HepG2 (cell line): ENCODE measurements at regions not wholly inside any gene's neighbourhood (a gene's known extent, or its start where the extent isn't known, plus 50 kb on each side); places are given as distances from the start of the nearest gene placed in this dataset.

Experiments
- ATAC-seq: fragments of 200-7000 bp; cut with Tn5 transposase; 3 replicates; pipeline ENCODE4 v1.9.1; 2020; ENCODE audit warnings: mild to moderate bottlenecking, moderate library complexity
- BruUV-seq: library from RNA; stranded (reverse); fragments of 400-500 nt; replicated peaks from 2 replicates; lab custom pipeline; 2021; lab: Mats Ljungman, UMichigan
- CTCF ChIA-PET: fragments of 300-600 bp; formaldehyde crosslinking; extraction: SDS; loops from one replicate; lab custom pipeline; 2021; ENCODE audit warnings: low total read pairs, inconsistent platforms, low intra/inter-chr PET ratio; lab: Yijun Ruan, JAX
- POLR2A ChIA-PET: fragments of 350-600 bp; sonication (Branson Sonifier 250); formaldehyde crosslinking; loops from one replicate; lab custom pipeline; 2020; ENCODE audit warnings: antibody characterized with exemption, inconsistent platforms; lab: Yijun Ruan, JAX
- DNase-seq: peaks from one replicate; pipeline ENCODE4 v3.0.0-alpha.2; 2015; ENCODE audit warnings: low spot score
- FAIRE-seq: peaks from 3 replicates; lab custom pipeline; 2011; peaks lifted over from hg19 to GRCh38; lab: Jason Lieb, UNC
- H2AFZ ChIP-seq: one replicate; pipeline ENCODE4 v1.6.1; 2011; ENCODE audit warnings: low read length, inconsistent platforms
- H3K27ac ChIP-seq: fragments of 300-600 bp; 3 replicates; pipeline ENCODE4 v1.8.0; 2011; ENCODE audit warnings: mixed run types, mild to moderate bottlenecking, mixed read lengths, low read length, inconsistent platforms; ENCODE audit not compliant: insufficient read depth; ENCODE audit errors: extremely low read length
- H3K27me3 ChIP-seq, 2 experiments: fragments of 200-600 bp in 1 of 2; 2 replicates in 1 of 2; 3 replicates in 1 of 2; pipeline versions ENCODE4 v1.6.0 to v1.8.0; 2011; ENCODE audit warnings: low read length in 2 of 2, mild to moderate bottlenecking in 2 of 2, moderate library complexity in 2 of 2, inconsistent platforms in 1 of 2; ENCODE audit not compliant: insufficient read depth in 2 of 2, control insufficient read depth in 1 of 2
- H3K36me3 ChIP-seq, 2 experiments: fragments of 200-600 bp in 1 of 2; replicated peaks in 1 of 2; 2 replicates in 1 of 2; 3 replicates in 1 of 2; pipeline versions ENCODE4 v1.5.1 to v1.8.0; 2011; ENCODE audit warnings: low read length in 2 of 2, inconsistent platforms in 1 of 2; ENCODE audit not compliant: insufficient read depth in 2 of 2, control insufficient read depth in 1 of 2
- H3K4me1 ChIP-seq: 2 replicates; pipeline ENCODE4 v1.5.1; 2012; ENCODE audit warnings: low read length, inconsistent platforms; ENCODE audit not compliant: insufficient read depth
- H3K4me2 ChIP-seq: 2 replicates; pipeline ENCODE4 v1.6.0; 2011; ENCODE audit warnings: low read depth, low read length, inconsistent platforms
- H3K4me3 ChIP-seq, 3 experiments: fragments of 200-600 bp in 1 of 3; sonication (generic), shearing (Covaris generic) in 1 of 3; replicated peaks in 1 of 3; 2 replicates each; pipeline ENCODE4 v1.5.1; 2011 to 2016; ENCODE audit warnings: low read length in 3 of 3, inconsistent platforms in 2 of 3, low read depth in 2 of 3, mild to moderate bottlenecking in 2 of 3, control low read depth in 1 of 3, mixed read lengths in 1 of 3; ENCODE audit not compliant: insufficient read depth in 1 of 3
- H3K79me2 ChIP-seq: one replicate; pipeline ENCODE4 v1.6.1; 2011; ENCODE audit warnings: low read length, inconsistent platforms; ENCODE audit not compliant: insufficient read depth
- H3K9ac ChIP-seq: 2 replicates; pipeline ENCODE4 v1.6.0; 2011; ENCODE audit warnings: mild to moderate bottlenecking, low read depth, low read length, inconsistent platforms; ENCODE audit not compliant: insufficient read depth
- H3K9me3 ChIP-seq: 2 replicates; pipeline ENCODE4 v1.5.1; 2012; ENCODE audit warnings: mild to moderate bottlenecking, low read length
- H4K20me1 ChIP-seq: 2 replicates; pipeline ENCODE4 v1.6.0; 2011; ENCODE audit warnings: inconsistent platforms, mild to moderate bottlenecking, low read length, moderate library complexity; ENCODE audit not compliant: insufficient read depth
- AHR ChIP-seq: IDR thresholded peaks from 2 replicates; pipeline ENCODE4 v1.6.1; 2018; ENCODE audit warnings: missing genetic modification reagents, missing compliant biosample characterization
- BCL6 ChIP-seq: IDR thresholded peaks from 2 replicates; pipeline ENCODE4 v1.6.1; 2016; ENCODE audit warnings: missing genetic modification reagents, missing compliant biosample characterization
- HMG20B ChIP-seq: conservative IDR thresholded peaks from 2 replicates; pipeline ENCODE4 v1.6.1; 2016; ENCODE audit warnings: missing genetic modification reagents, missing compliant biosample characterization
- IRF2 ChIP-seq: IDR thresholded peaks from 2 replicates; pipeline ENCODE4 v1.6.1; 2018; ENCODE audit warnings: missing genetic modification reagents, missing compliant biosample characterization
- KAT8 ChIP-seq: IDR thresholded peaks from 2 replicates; pipeline ENCODE4 v1.6.1; 2016; ENCODE audit warnings: missing genetic modification reagents, missing compliant biosample characterization
- KMT2A ChIP-seq: sonication (generic); formaldehyde crosslinking; IDR thresholded peaks from 2 replicates; pipeline ENCODE4 v1.4.0; 2020; ENCODE audit warnings: missing genetic modification reagents
- MAF1 ChIP-seq: sonication (generic); formaldehyde crosslinking; IDR thresholded peaks from 2 replicates; pipeline ENCODE4 v1.5.0; 2020; ENCODE audit warnings: missing genetic modification reagents, borderline replicate concordance
- PAWR ChIP-seq: sonication (generic); formaldehyde crosslinking; IDR thresholded peaks from 2 replicates; pipeline ENCODE4 v1.4.0; 2020; ENCODE audit warnings: missing genetic modification reagents, mild to moderate bottlenecking, borderline replicate concordance
- SNAPC2 ChIP-seq: sonication (generic); formaldehyde crosslinking; IDR thresholded peaks from 2 replicates; pipeline ENCODE4 v1.8.1; 2022; ENCODE audit warnings: mild to moderate bottlenecking, missing genetic modification reagents
- SRY ChIP-seq: sonication (generic); formaldehyde crosslinking; IDR thresholded peaks from 2 replicates; pipeline ENCODE4 v1.8.0; 2022; ENCODE audit warnings: mild to moderate bottlenecking, missing genetic modification reagents
- TBX3 ChIP-seq: fragments of 450-650 bp; IDR thresholded peaks from 2 replicates; pipeline ENCODE4 v1.6.1; 2017; ENCODE audit warnings: antibody characterized with exemption, mild to moderate bottlenecking, inconsistent platforms, borderline replicate concordance
- TRIM22 ChIP-seq: fragments of 450-650 bp; IDR thresholded peaks from 2 replicates; pipeline ENCODE4 v1.6.1; 2017
- ZBTB7B ChIP-seq: sonication (generic); formaldehyde crosslinking; IDR thresholded peaks from 2 replicates; pipeline ENCODE4 v1.4.0; 2020; ENCODE audit warnings: missing genetic modification reagents
- ZNF605 ChIP-seq: sonication (generic); formaldehyde crosslinking; IDR thresholded peaks from 2 replicates; pipeline ENCODE4 v1.8.0; 2022; ENCODE audit warnings: mild to moderate bottlenecking, missing genetic modification reagents
- ZNF660 ChIP-seq: sonication (generic); formaldehyde crosslinking; IDR thresholded peaks from 2 replicates; pipeline ENCODE4 v1.5.1; 2020; ENCODE audit warnings: mild to moderate bottlenecking, low read depth, missing genetic modification reagents, borderline replicate concordance
- ZNF7 ChIP-seq: IDR thresholded peaks from 2 replicates; pipeline ENCODE4 v1.6.1; 2016; ENCODE audit warnings: missing biosample characterization, missing genetic modification reagents
- ZNF749 ChIP-seq: sonication (generic); formaldehyde crosslinking; IDR thresholded peaks from 2 replicates; pipeline ENCODE4 v1.8.0; 2022; ENCODE audit warnings: mild to moderate bottlenecking, missing genetic modification reagents, moderate library complexity, borderline replicate concordance
- WGBS: methylation state at CpG from one replicate; pipeline ENCODE4 v1.1.6; 2017; ENCODE audit warnings: low lambda C conversion rate; 5-methylcytosine and 5-hydroxymethylcytosine counted together
- in situ Hi-C: cut with HindIII; loops from 2 replicates; pipeline ENCODE4 v1.10.0; 2017; ENCODE audit warnings: low pct_unique_long_range_greater_than_20kb; ENCODE audit not compliant: extremely low pct_ligation_motif_present
- intact Hi-C: fragments of 100-400 bp; cut with micrococcal nuclease; formaldehyde crosslinking; loops from one replicate; pipeline ENCODE4 v1.10.0; 2022; ENCODE audit not compliant: unreplicated experiment
- TF ChIP-seq, protein P1 (sequence below): sonication (generic); formaldehyde crosslinking; IDR thresholded peaks from 2 replicates; pipeline ENCODE4 v1.4.0; 2020; ENCODE audit warnings: mild to moderate bottlenecking, missing genetic modification reagents, borderline replicate concordance
- TF ChIP-seq, protein P2 (sequence below): sonication (generic); formaldehyde crosslinking; IDR thresholded peaks from 2 replicates; pipeline ENCODE4 v1.4.0; 2020; ENCODE audit warnings: low read depth, mild to moderate bottlenecking, missing genetic modification reagents

- WGBS, result 29% methylated on average over 12 of the region's 14 CpGs
- no peaks in the 10 kb centered on the region for H3K36me3 ChIP-seq
- H3K4me1 ChIP-seq, result no peaks in the 10 kb centered on the region
- no TSS peak for BruUV-seq
- H2AFZ ChIP-seq, result no peak overlapping the region
- TF ChIP-seq KAT8 (CRISPR knock-in tag) (no peak), ZNF605 (CRISPR knock-in tag) (no peak), HMG20B (no peak), BCL6 (CRISPR knock-in tag) (no peak), TRIM22 (no peak), ZBTB7B (no peak), ZNF749 (CRISPR knock-in tag) (no peak), SNAPC2 (CRISPR knock-in tag) (no peak), AHR (CRISPR knock-in tag) (no peak), KMT2A (CRISPR knock-in tag) (no peak), ZNF7 (CRISPR knock-in tag) (no peak), SRY (CRISPR knock-in tag) (no peak), TBX3 (no peak), IRF2 (CRISPR knock-in tag) (no peak), MAF1 (CRISPR knock-in tag) (no peak), ZNF660 (CRISPR knock-in tag) (no peak), PAWR (CRISPR knock-in tag) (no peak)
- TF ChIP-seq, protein P1, sequence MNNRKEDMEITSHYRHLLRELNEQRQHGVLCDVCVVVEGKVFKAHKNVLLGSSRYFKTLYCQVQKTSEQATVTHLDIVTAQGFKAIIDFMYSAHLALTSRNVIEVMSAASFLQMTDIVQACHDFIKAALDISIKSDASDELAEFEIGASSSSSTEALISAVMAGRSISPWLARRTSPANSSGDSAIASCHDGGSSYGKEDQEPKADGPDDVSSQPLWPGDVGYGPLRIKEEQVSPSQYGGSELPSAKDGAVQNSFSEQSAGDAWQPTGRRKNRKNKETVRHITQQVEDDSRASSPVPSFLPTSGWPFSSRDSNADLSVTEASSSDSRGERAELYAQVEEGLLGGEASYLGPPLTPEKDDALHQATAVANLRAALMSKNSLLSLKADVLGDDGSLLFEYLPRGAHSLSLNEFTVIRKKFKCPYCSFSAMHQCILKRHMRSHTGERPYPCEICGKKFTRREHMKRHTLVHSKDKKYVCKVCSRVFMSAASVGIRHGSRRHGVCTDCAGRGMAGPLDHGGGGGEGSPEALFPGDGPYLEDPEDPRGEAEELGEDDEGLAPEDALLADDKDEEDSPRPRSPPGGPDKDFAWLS (CRISPR knock-in tag), result no peak
- TF ChIP-seq, protein P2, sequence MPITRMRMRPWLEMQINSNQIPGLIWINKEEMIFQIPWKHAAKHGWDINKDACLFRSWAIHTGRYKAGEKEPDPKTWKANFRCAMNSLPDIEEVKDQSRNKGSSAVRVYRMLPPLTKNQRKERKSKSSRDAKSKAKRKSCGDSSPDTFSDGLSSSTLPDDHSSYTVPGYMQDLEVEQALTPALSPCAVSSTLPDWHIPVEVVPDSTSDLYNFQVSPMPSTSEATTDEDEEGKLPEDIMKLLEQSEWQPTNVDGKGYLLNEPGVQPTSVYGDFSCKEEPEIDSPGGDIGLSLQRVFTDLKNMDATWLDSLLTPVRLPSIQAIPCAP (CRISPR knock-in tag), result no peak
- DNase-seq (no peak), FAIRE-seq (no peak), ATAC-seq (no peak)
- H3K4me3 ChIP-seq, result no peak overlapping the region
- no peak overlapping the region for H3K4me2 ChIP-seq
- CTCF ChIA-PET, result no interaction called here
- no peaks in the 10 kb centered on the region for H3K79me2 ChIP-seq
- H3K27me3 ChIP-seq, result peaks cover 0 to 25% of the 10 kb centered on the region in 2 experiments; a peak in 3 of 5 replicates
- H3K9ac ChIP-seq, result no peak overlapping the region
- H4K20me1 ChIP-seq, result no peaks in the 10 kb centered on the region
- intact Hi-C loops (no loop called here), in situ Hi-C loops (no loop called here)
- H3K9me3 ChIP-seq, result no peaks in the 10 kb centered on the region
- POLR2A ChIA-PET, result no interaction called here
- H3K27ac ChIP-seq, result no peak overlapping the region
Observed at GRCh38 chr9:89939626-89940292, 334.9 kb downstream of the GADD45G start.
